HEK293T (cell line): ENCODE measurements at regions not wholly inside any gene's neighbourhood (a gene's known extent, or its start where the extent isn't known, plus 50 kb on each side); places are given as distances from the start of the nearest gene placed in this dataset.

Experiments used
- BHLHE40 ChIP-seq: fragments of 450-650 bp; IDR thresholded peaks from 2 replicates; pipeline ENCODE4 v1.6.1; 2016; ENCODE audit warnings: mild to moderate bottlenecking, moderate library complexity, borderline replicate concordance
- CTBP1 ChIP-seq: fragments of 450-650 bp; IDR thresholded peaks from 2 replicates; pipeline ENCODE4 v1.6.1; 2016; ENCODE audit warnings: borderline replicate concordance
- ELF4 ChIP-seq: fragments of 450-650 bp; IDR thresholded peaks from 2 replicates; pipeline ENCODE4 v1.6.1; 2017; ENCODE audit warnings: antibody characterized with exemption
- FOXA1 ChIP-seq: fragments of 450-650 bp; IDR thresholded peaks from 2 replicates; pipeline ENCODE4 v1.6.1; 2016; ENCODE audit warnings: mild to moderate bottlenecking
- FOXK2 ChIP-seq: fragments of 450-650 bp; IDR thresholded peaks from 2 replicates; pipeline ENCODE4 v1.6.1; 2016; ENCODE audit warnings: mild to moderate bottlenecking
- FOXM1 ChIP-seq: fragments of 450-650 bp; IDR thresholded peaks from 2 replicates; pipeline ENCODE4 v1.6.1; 2017; ENCODE audit warnings: mild to moderate bottlenecking, borderline replicate concordance
- HDGF ChIP-seq: fragments of 450-650 bp; IDR thresholded peaks from 2 replicates; pipeline ENCODE4 v1.6.1; 2017; ENCODE audit warnings: antibody characterized with exemption, borderline replicate concordance
- L3MBTL2 ChIP-seq: fragments of 450-650 bp; conservative IDR thresholded peaks from 2 replicates; pipeline ENCODE4 v1.6.1; 2016; ENCODE audit warnings: mild to moderate bottlenecking
- LEF1 ChIP-seq: fragments of 450-650 bp; IDR thresholded peaks from 2 replicates; pipeline ENCODE4 v1.6.1; 2017; ENCODE audit warnings: mild to moderate bottlenecking, borderline replicate concordance
- NFRKB ChIP-seq: fragments of 450-650 bp; IDR thresholded peaks from 2 replicates; pipeline ENCODE4 v1.6.1; 2016; ENCODE audit warnings: mild to moderate bottlenecking, moderate library complexity
- PKNOX1 ChIP-seq: fragments of 450-650 bp; IDR thresholded peaks from 2 replicates; pipeline ENCODE4 v1.6.1; 2016
- SP1 ChIP-seq: fragments of 450-650 bp; IDR thresholded peaks from 2 replicates; pipeline ENCODE4 v1.6.1; 2017
- SUZ12 ChIP-seq: fragments of 450-650 bp; IDR thresholded peaks from 2 replicates; pipeline ENCODE4 v1.6.1; 2016; ENCODE audit warnings: mild to moderate bottlenecking
- ZNF384 ChIP-seq: fragments of 450-650 bp; IDR thresholded peaks from 2 replicates; pipeline ENCODE4 v1.6.1; 2016

- TF ChIP-seq SP1: no peak
- no peak for TF ChIP-seq HDGF
- TF ChIP-seq PKNOX1: no peak
- TF ChIP-seq FOXM1: no peak
- no peak for TF ChIP-seq ELF4
- TF ChIP-seq FOXK2: no peak
- no peak for TF ChIP-seq L3MBTL2
- TF ChIP-seq CTBP1: no peak
- no peak for TF ChIP-seq SUZ12
- no peak for TF ChIP-seq NFRKB
- no peak for TF ChIP-seq FOXA1
- TF ChIP-seq ZNF384: no peak
- TF ChIP-seq LEF1: no peak
- no peak for TF ChIP-seq BHLHE40
These were observed 176.2 kb upstream of the FAM98A start for GRCh38 chr2:33775306-33775705.
